SU-DHL-6 (cell line): ENCODE measurements at regions not wholly inside any gene's neighbourhood (a gene's known extent, or its start where the extent isn't known, plus 50 kb on each side); places are given as distances from the start of the nearest gene placed in this dataset.

Source experiments
- CTCF ChIP-seq: fragments of 200-600 bp; sonication (generic); IDR thresholded peaks from one replicate; pipeline ENCODE4 v1.5.1; 2017; ENCODE audit warnings: antibody characterized with exemption, mild to moderate bottlenecking, low read length, moderate library complexity; ENCODE audit not compliant: insufficient read depth, poor library complexity, severe bottlenecking
- EZH2phosphoT487 ChIP-seq: fragments of 200-600 bp; sonication (generic), shearing (Covaris generic); conservative IDR thresholded peaks from 2 replicates; pipeline ENCODE4 v1.6.1; 2018; ENCODE audit warnings: mild to moderate bottlenecking, antibody characterized with exemption, low read length, moderate library complexity, mixed read lengths

GRCh38 chr12:66779466-66779865 is 100.6 kb upstream of the GRIP1 start:
- TF ChIP-seq CTCF (no peak), EZH2phosphoT487 (no peak)
